HEK293T (cell line): ENCODE measurements at regions not wholly inside any gene's neighbourhood (a gene's known extent, or its start where the extent isn't known, plus 50 kb on each side); places are given as distances from the start of the nearest gene placed in this dataset.

Experiments
- ARNT ChIP-seq: fragments of 450-650 bp; IDR thresholded peaks from 2 replicates; pipeline ENCODE4 v1.6.1; 2017; ENCODE audit warnings: mild to moderate bottlenecking
- BHLHE40 ChIP-seq: fragments of 450-650 bp; IDR thresholded peaks from 2 replicates; pipeline ENCODE4 v1.6.1; 2016; ENCODE audit warnings: mild to moderate bottlenecking, moderate library complexity, borderline replicate concordance
- ELF4 ChIP-seq: fragments of 450-650 bp; IDR thresholded peaks from 2 replicates; pipeline ENCODE4 v1.6.1; 2017; ENCODE audit warnings: antibody characterized with exemption
- FOXA1 ChIP-seq: fragments of 450-650 bp; IDR thresholded peaks from 2 replicates; pipeline ENCODE4 v1.6.1; 2016; ENCODE audit warnings: mild to moderate bottlenecking
- NFRKB ChIP-seq: fragments of 450-650 bp; IDR thresholded peaks from 2 replicates; pipeline ENCODE4 v1.6.1; 2016; ENCODE audit warnings: mild to moderate bottlenecking, moderate library complexity
- SP1 ChIP-seq: fragments of 450-650 bp; IDR thresholded peaks from 2 replicates; pipeline ENCODE4 v1.6.1; 2017
- ZNF384 ChIP-seq: fragments of 450-650 bp; IDR thresholded peaks from 2 replicates; pipeline ENCODE4 v1.6.1; 2016

GRCh38 chr10:43904844-43905243 is 256.2 kb upstream of the ZNF32 start:
- TF ChIP-seq BHLHE40 (no peak), ZNF384 (no peak), ARNT (no peak), ELF4 (no peak), FOXA1 (no peak), SP1 (no peak), NFRKB (no peak)
